Ovary (tissue), 7 donors: ENCODE measurements at regions not wholly inside any gene's neighbourhood (a gene's known extent, or its start where the extent isn't known, plus 50 kb on each side); places are given as distances from the start of the nearest gene placed in this dataset.
A peak's percentile ranks its signal among the peaks of the same experiment; 100 is the strongest.

Experiments used
- DNase-seq, 5 donors: peaks; one replicate each; pipeline ENCODE4 v3.0.0-alpha.2; 2019 to 2020
- H3K27ac ChIP-seq, 2 donors: fragments of 200-600 bp; one replicate each; pipeline versions ENCODE4 v1.5.1 to v1.8.0; 2019 to 2022
- H3K27me3 ChIP-seq: fragments of 200-600 bp; one replicate; pipeline ENCODE4 v1.8.0; 2022
- H3K36me3 ChIP-seq: fragments of 200-600 bp; sonication (generic); one replicate; pipeline ENCODE4 v1.5.1; 2019
- H3K4me1 ChIP-seq: one replicate; pipeline ENCODE4 v1.8.1; 2013; ENCODE audit warnings: mild to moderate bottlenecking, moderate library complexity; ENCODE audit not compliant: insufficient read depth
- H3K4me3 ChIP-seq: fragments of 200-600 bp; sonication (generic); one replicate; pipeline ENCODE4 v1.5.1; 2017
- H3K9me3 ChIP-seq, 2 donors: fragments of 200-600 bp in 1 of 2; sonication (generic) in 1 of 2; one replicate each; pipeline versions ENCODE4 v1.5.1 to v1.8.1; 2013 to 2019; ENCODE audit warnings: mild to moderate bottlenecking in 1 of 2, moderate library complexity in 1 of 2
- EP300 ChIP-seq: sonication (generic); formaldehyde crosslinking; IDR thresholded peaks from one replicate; pipeline ENCODE4 v1.6.1; 2017; ENCODE audit warnings: antibody characterized with exemption
- POLR2A ChIP-seq: fragments of 450-650 bp; IDR thresholded peaks from one replicate; pipeline ENCODE4 v1.6.1; 2017; ENCODE audit warnings: antibody characterized with exemption, mild to moderate bottlenecking, moderate library complexity
- WGBS, 3 donors: extraction: QIAGEN DNeasy Blood & Tissue Kit in 1 of 3; methylation state at CpG; one replicate each; pipeline versions ENCODE4 v1.1.5 to v1.1.7; 2013 to 2017; 5-methylcytosine and 5-hydroxymethylcytosine counted together
- intact Hi-C, 4 donors: fragments of 100-400 bp; cut with DNase I; formaldehyde crosslinking; loops; one replicate each; pipeline versions ENCODE4 v1.11.0 to v1.15.1; 2022 to 2023
- TF ChIP-seq, protein P1 (sequence below), 3 donors: fragments of 450-650 bp in 2 of 3; fragments of 200-600 bp in 1 of 3; IDR thresholded peaks; one replicate each; pipeline versions ENCODE4 v1.5.1 to v1.8.0; 2016 to 2022; ENCODE audit warnings: antibody characterized with exemption in 3 of 3, mild to moderate bottlenecking in 1 of 3
- donor health status: DM: no; HTN: no; CAD: no; lungs with moderate emphysema.
- donor health status: DM: no; HTN: no; CAD: no.
- donor health status: Bipolar disorder and iron deficiency.
- donor health status: DM: no; HTN: no; CAD: no.
- donor health status: DM: yes; HTN: yes; CAD: no.

DNA sequence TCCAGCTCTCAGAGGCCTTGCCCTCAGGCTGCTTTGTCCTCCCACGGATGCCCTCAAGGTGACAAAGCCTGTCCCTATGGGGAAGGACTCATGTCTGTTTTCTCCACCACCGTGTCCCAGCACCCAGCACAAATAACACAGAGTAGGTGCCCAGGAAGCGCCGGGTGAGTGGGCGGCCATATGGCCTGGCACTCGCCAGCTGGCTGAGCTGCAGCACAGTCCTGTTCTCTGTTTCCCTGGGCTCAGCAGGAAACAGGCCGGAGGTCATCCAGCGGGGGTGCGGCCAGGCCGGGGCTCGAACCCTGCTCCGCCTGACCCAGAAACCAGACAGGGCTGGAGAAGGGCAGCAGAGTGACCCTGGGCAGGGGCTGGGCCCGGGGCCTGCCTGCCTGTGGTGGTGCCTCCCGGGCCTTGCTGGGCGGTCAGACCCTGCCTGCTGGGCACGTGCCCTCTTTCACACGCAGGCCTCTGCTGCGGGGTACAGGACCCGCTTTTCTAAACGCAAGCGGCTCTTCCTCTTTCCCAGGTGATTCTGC is 139.0 kb upstream of the CIBAR2 start:
- H3K4me3 ChIP-seq, result no peak overlapping the region
- no peaks in the 10 kb centered on the region for H3K36me3 ChIP-seq
- DNase-seq, result no peak
- intact Hi-C loops, result loop anchor here in 1 of 4 donors (10.0 kb wide), 1 partner anchor 136 kb away; the partner anchor contains the start of gene CIBAR2
- no peaks in the 10 kb centered on the region for H3K9me3 ChIP-seq
- peaks cover 2% of the 10 kb centered on the region for H3K4me1 ChIP-seq
- TF ChIP-seq POLR2A, result no peak
- TF ChIP-seq EP300, result no peak
- TF ChIP-seq, protein P1, sequence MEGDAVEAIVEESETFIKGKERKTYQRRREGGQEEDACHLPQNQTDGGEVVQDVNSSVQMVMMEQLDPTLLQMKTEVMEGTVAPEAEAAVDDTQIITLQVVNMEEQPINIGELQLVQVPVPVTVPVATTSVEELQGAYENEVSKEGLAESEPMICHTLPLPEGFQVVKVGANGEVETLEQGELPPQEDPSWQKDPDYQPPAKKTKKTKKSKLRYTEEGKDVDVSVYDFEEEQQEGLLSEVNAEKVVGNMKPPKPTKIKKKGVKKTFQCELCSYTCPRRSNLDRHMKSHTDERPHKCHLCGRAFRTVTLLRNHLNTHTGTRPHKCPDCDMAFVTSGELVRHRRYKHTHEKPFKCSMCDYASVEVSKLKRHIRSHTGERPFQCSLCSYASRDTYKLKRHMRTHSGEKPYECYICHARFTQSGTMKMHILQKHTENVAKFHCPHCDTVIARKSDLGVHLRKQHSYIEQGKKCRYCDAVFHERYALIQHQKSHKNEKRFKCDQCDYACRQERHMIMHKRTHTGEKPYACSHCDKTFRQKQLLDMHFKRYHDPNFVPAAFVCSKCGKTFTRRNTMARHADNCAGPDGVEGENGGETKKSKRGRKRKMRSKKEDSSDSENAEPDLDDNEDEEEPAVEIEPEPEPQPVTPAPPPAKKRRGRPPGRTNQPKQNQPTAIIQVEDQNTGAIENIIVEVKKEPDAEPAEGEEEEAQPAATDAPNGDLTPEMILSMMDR (IDR thresholded peaks at IDR 0.05), result no peak
- H3K27ac ChIP-seq, result no peak overlapping the region
- no peaks in the 10 kb centered on the region for H3K27me3 ChIP-seq
- 92 to 95% (median 94%) methylated on average over 20 to 21 of the region's 21 CpGs for WGBS, 3 donors

DNA sequence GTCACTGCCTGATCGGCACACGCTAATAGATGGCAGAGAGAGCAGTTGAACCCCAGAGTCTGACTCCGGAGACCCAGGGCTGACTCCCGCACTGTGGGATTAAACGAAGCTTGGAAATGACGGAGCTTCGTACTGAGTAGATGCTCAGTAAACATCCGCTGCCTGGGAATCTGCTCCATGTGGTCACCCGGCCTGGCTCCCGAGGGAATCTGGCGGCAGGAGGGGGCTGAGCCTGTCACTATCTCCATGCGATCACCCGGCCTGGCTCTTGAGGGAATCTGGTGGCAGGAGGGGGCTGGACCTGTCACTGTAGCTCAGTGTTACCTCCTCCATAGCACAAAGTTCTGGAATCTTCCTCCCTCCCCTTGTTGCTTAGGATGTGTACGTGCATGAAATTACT is 139.7 kb upstream of the CIBAR2 start:
- Histone ChIP-seq H3K4me3 (no peak overlapping the region), H3K27ac (no peak overlapping the region), H3K36me3 (no peaks in the 10 kb centered on the region), H3K4me1 (peaks cover 2% of the 10 kb centered on the region), H3K27me3 (no peaks in the 10 kb centered on the region), H3K9me3 (no peaks in the 10 kb centered on the region)
- intact Hi-C loops, result loop anchor here in 1 of 4 donors (10.0 kb wide), 1 partner anchor 137 kb away; the partner anchor contains the start of gene CIBAR2
- WGBS, 3 donors, result 91 to 95% (median 92%) methylated on average over 14 of the region's 14 CpGs
- DNase-seq, result no peak
- TF ChIP-seq, protein P1 (IDR thresholded peaks at IDR 0.05), result no peak
- no peak for TF ChIP-seq EP300
- no peak for TF ChIP-seq POLR2A

DNA sequence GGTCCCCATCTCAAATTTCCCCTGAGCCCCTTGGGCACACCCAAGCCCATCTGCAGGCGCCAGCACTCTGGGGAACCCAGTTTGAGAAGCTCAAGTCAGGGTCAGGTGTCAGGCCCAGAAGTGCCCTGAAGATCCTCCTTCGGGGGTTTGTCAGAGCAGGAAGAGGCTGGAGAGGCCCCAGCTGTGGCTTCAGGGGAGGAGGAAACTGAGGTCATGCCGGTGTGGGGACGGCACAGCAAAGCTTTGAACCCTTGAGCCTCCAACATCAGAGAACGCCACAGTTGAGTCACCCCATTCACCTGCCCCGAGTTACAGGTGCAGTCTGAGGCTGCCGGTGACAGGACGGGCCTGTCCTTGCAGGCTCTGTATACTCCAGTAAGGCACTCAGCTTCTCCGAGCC is 140.2 kb upstream of the CIBAR2 start:
- no peaks in the 10 kb centered on the region for H3K9me3 ChIP-seq
- H3K27me3 ChIP-seq, result no peaks in the 10 kb centered on the region
- H3K4me3 ChIP-seq, result no peak overlapping the region
- TF ChIP-seq EP300 (no peak), POLR2A (no peak)
- TF ChIP-seq, protein P1 (IDR thresholded peaks at IDR 0.05), result no peak
- 77 to 87% (median 80%) methylated on average over 9 of the region's 9 CpGs for WGBS, 3 donors
- no peaks in the 10 kb centered on the region for H3K36me3 ChIP-seq
- H3K27ac ChIP-seq, result no peak overlapping the region
- no peak for DNase-seq
- H3K4me1 ChIP-seq, result peaks cover 2% of the 10 kb centered on the region
- intact Hi-C loops, result loop anchor here in 1 of 4 donors (10.0 kb wide), 1 partner anchor 138 kb away; the partner anchor contains the start of gene CIBAR2

DNA sequence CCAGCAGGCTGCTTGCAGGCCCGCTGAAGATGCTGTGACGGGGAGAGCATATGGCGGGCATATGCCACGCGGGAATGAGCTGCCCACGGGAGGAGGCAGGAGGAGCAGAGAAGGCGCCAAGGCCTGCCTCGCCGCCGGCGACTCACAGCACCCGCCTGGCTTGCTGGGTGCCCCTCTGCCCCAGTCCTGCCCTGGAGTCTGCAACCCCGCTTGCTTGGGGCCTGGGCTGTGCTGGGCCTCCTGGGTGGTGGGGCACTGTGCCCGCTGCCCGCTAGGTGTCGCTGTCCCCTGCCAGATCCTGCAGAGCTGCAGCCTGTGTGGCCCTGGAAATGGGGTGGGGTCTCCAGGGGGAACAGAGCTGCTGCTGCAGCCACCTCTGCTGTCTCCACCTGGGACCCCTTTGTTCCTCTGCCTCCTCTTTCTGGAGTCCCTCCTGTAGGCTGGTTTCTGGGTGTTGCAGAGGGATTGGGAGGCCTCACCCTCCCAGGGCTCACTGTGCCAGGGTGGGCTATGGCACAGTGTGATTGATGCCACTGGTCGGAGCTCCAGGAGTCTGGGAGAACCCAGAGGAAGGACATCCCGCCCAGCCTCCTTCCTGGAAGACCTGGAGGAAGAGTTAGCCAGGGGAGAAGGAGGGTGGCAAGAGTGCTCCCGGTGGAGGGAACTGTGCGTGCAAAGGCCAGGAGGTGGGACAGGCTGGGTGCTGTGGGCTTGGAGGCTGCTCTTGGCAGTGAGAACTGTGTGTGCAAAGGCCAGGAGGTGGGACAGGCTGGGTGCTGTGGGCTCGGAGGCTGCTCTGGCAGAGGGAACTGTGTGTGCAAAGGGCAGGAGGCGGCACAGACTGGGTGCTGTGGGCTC is 141.0 kb upstream of the CIBAR2 start:
- TF ChIP-seq, protein P1 (IDR thresholded peaks at IDR 0.05), result peak; percentile 37 to 77 (median 56)
- TF ChIP-seq POLR2A, result no peak
- intact Hi-C loops, result loop anchor here in 1 of 4 donors (10.0 kb wide), 1 partner anchor 139 kb away; the partner anchor contains the start of gene CIBAR2
- DNase-seq, result peak in 4 of 5 donors; percentile 67 to 71 (median 70)

More for the DNA sequence above, 141.0 kb upstream of the CIBAR2 start:
- H3K9me3 ChIP-seq, result no peaks in the 10 kb centered on the region
- H3K4me3 ChIP-seq, result no peak overlapping the region
- H3K27me3 ChIP-seq, result no peaks in the 10 kb centered on the region
- 56 to 76% (median 56%) methylated on average over 10 to 18 of the region's 22 CpGs for WGBS, 3 donors
- no peak overlapping the region for H3K27ac ChIP-seq
- H3K36me3 ChIP-seq, result no peaks in the 10 kb centered on the region
- H3K4me1 ChIP-seq, result no peaks in the 10 kb centered on the region
